Neural crest cell (in vitro differentiated cells): ENCODE measurements at regions not wholly inside any gene's neighbourhood (a gene's known extent, or its start where the extent isn't known, plus 50 kb on each side); places are given as distances from the start of the nearest gene placed in this dataset.

ENCODE experiments used
- DNase-seq: peaks from one replicate; pipeline ENCODE4 v3.0.0; 2021; ENCODE audit warnings: low read depth, mixed read lengths, low spot score
- H3K27ac Mint-ChIP-seq: one replicate; pipeline ENCODE4 v1.8.0; 2021; ENCODE audit warnings: mild to moderate bottlenecking, mixed read lengths; ENCODE audit not compliant: unreplicated experiment
- H3K27me3 Mint-ChIP-seq: 2 replicates; pipeline ENCODE4 v1.8.0; 2021; ENCODE audit warnings: low read depth, mild to moderate bottlenecking, mixed read lengths
- H3K36me3 Mint-ChIP-seq: 2 replicates; pipeline ENCODE4 v1.8.0; 2021; ENCODE audit warnings: low read depth, mild to moderate bottlenecking, mixed read lengths
- H3K4me1 Mint-ChIP-seq: 2 replicates; pipeline ENCODE4 v1.8.0; 2021; ENCODE audit warnings: mixed read lengths
- H3K4me3 Mint-ChIP-seq: one replicate; pipeline ENCODE4 v1.8.0; 2021; ENCODE audit warnings: mild to moderate bottlenecking, mixed read lengths
- H3K9me3 Mint-ChIP-seq: 2 replicates; pipeline ENCODE4 v1.8.0; 2021; ENCODE audit warnings: mixed read lengths
- TF ChIP-seq, protein P1 (sequence below): fragments of 200-600 bp; sonication (generic); conservative IDR thresholded peaks from 2 replicates; pipeline ENCODE4 v1.5.0; 2021; ENCODE audit warnings: antibody characterized with exemption, mild to moderate bottlenecking

GRCh38 chr5:73994963-73995362, 369.0 kb downstream of the ARHGEF28 start:
- Mint-ChIP-seq H3K4me3 (no peak overlapping the region), H3K9me3 (peaks cover 4% of the 10 kb centered on the region)

More at GRCh38 chr5:73994963-73995362, 369.0 kb downstream of the ARHGEF28 start:
- no peak for DNase-seq
- Mint-ChIP-seq H3K27me3 (no peaks in the 10 kb centered on the region), H3K27ac (no peak overlapping the region), H3K36me3 (no peaks in the 10 kb centered on the region), H3K4me1 (peaks cover 12% of the 10 kb centered on the region)
- TF ChIP-seq, protein P1, sequence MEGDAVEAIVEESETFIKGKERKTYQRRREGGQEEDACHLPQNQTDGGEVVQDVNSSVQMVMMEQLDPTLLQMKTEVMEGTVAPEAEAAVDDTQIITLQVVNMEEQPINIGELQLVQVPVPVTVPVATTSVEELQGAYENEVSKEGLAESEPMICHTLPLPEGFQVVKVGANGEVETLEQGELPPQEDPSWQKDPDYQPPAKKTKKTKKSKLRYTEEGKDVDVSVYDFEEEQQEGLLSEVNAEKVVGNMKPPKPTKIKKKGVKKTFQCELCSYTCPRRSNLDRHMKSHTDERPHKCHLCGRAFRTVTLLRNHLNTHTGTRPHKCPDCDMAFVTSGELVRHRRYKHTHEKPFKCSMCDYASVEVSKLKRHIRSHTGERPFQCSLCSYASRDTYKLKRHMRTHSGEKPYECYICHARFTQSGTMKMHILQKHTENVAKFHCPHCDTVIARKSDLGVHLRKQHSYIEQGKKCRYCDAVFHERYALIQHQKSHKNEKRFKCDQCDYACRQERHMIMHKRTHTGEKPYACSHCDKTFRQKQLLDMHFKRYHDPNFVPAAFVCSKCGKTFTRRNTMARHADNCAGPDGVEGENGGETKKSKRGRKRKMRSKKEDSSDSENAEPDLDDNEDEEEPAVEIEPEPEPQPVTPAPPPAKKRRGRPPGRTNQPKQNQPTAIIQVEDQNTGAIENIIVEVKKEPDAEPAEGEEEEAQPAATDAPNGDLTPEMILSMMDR: peak; percentile 36
